DMS 273 (cell line): ENCODE measurements at regions not wholly inside any gene's neighbourhood (a gene's known extent, or its start where the extent isn't known, plus 50 kb on each side); places are given as distances from the start of the nearest gene placed in this dataset.

ENCODE experiments used
- DNase-seq: peaks from one replicate; lab custom pipeline; 2025; ENCODE audit not compliant: unreplicated experiment; lab: John Stamatoyannopoulos, UW

DNA sequence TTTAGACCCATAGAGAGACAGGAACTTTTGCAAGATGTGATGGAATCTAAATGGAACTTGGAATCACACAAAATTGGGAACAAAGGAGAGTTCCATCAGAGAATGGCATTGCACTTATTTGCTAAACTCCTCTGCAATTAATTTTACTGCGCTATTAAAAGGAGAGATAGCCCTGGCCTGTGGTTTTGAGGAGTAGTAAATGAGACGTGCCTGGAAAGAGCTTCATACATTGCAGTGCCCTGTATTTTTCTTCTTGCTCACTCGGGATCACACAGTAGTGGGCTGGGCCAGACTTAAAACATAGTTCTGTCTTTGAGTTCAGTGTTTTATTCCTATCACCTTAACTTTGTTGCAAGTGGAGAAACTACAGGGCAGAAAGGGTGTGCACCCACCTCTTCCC is 94.4 kb upstream of the SLC27A6 start:
- no peak for DNase-seq

DNA sequence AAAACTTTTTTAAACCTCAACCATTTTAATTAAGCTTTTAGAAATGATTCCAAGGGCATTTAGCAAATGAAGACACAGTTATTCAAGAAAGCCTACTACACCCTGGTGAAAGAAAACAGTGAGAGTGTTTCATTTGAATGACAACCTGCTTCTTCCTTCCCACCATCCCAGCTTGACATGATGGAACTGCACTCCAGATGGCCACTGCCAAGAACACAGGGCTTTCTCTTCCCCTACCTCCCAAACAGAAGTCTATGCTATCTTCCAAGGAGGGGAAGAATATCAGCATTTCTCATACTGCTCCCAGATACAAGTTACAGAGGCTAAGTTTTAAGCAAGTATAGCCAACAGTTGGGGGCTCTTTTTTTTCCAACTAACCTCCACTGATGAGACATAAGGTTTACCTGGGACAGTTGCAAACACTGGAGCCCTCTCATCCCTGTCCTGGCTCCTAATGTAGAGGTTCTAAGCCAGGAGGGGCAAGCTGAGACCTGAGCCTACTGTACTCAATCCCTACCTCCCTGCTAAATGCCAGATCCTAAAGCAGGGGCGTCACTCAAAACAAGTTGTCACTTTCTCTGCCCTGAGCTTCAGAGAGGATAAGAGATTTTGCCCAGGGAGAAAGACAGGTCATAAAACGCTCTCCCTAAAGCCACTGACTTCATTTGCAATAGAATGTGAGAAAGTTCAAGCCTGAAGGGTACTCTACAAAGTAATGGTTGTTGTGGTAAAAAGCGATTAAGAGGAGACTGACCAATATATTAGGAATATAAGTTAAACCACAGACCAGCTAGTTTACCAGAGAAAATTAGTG is 88.5 kb upstream of the SLC27A6 start:
- no peak for DNase-seq

DNA sequence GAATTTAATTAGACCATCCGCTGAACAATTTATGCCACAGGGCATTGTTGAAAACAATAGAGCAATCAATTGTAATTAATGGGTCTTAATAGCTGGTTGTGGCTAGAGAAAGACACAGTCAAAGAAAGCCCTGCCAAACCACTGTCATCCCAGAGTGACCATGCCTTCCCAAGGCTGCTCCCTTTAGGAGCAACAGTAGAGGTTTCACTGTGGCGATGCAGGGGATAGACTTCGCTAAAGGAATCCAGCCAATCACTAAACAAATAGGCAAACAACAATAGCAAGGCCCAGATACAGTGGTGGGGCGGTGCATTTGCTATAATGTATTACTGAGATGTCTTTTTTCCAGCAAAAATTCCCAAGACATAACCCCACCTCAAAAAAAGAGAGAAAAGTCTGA is 87.8 kb upstream of the SLC27A6 start:
- no peak for DNase-seq

DNA sequence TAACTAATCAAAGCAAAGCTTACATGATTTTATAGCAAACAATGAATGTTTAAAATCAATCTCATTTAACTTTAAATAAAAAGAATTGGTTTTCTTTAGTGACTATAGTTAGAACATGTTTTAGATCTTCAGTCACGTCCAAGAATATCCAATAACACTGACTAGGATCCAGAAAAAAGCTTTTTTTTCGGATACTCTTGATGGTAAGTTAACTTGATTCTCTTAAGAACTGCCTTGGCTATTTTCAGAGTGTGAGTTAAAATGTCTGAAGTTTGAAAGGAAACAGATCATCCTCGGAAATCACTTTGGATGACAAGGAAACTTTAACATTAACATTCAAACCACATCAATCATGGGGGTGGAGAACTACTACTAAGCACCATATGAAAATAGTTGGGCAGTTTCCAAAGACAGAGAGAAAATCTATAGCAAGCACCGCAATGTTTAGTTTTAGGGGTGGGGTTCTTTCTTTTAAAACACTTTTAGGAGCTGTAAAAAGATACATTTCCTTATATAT is 83.7 kb upstream of the SLC27A6 start:
- no peak for DNase-seq

DNA sequence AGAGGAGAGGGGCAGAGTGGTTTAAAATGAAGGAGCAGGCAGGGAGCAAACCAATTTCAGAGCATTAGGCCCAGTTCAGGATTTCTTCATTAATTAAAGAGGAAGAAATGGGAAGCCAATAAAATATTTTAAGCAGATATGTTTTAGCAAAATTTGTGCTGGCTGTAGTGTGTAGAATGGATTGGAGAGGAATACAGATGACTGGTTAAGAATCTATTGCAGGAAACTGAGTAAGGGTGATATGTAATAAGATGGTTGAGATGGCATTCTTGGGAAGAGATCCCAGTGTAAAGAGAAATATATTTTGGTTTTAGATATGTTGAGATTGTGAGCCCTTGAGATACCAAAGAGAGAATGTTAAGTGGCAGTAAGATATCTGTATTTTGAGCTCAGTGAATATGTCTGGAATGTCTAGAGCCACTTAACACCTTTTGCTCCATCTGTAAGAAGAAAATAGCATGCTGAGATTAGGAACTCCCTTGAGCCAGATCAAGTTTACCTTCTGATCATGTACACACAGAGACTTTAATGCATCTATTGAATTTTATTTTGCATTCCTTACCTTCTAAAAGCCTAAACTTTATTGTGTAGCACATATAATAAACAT is 79.5 kb upstream of the SLC27A6 start:
- DNase-seq: no peak

DNA sequence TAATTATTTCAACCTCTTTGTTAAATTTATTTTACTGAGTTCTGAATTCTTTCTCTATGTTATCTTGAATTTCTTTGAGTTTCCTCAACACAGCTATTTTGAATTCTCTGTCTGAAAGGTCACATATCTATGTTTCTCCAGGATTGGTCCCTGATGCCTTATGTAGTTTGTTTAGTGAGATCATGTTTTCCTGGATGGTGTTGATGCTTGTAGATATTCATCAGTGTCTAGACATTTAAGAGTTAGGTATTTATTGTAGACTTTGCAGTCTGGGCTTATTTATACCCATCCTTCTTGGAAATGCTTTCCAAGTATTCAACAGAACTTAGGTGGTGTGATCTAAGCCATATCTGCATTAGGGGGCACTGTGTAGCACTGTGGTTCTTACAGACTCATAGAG is 70.2 kb upstream of the SLC27A6 start:
- no peak for DNase-seq

DNA sequence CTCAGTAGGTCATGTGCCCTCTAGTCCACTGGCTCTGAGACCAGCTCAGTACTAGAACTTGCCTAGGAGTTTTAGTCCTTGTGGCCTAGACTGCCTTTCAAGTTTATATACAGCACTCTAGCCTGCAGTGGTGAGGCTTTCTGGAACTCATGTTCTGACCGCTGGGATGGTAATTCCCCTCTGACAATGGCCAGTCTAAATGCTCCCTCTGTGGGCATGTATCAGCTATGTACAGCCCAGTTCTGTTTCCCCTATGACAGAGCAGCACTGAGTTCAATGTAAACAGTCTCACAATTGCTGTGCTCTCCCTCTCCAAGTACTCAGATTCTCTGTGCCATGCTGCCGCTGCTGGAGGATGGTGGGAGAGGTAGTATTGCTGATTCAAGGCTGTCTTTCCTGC is 68.6 kb upstream of the SLC27A6 start:
- DNase-seq: no peak

DNA sequence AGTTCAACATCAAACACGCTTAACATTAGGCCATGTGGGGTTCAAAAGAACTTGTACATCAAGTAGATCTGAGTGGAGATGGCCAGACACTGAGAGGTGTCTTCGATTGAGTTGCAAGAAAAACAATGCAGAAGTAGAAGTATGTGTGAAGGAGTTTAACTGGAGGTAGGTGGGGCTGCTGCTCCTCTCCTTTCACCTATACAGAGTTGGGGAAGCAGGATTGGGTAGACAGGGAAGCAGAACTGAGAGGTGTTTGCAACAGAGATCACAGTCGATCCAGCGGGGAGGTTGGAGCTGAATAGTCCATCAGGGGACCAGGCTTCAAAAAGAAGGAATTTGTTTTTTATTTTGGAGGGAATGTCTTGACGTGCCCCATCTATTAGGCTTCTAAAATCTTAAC is 61.7 kb upstream of the SLC27A6 start:
- no peak for DNase-seq

DNA sequence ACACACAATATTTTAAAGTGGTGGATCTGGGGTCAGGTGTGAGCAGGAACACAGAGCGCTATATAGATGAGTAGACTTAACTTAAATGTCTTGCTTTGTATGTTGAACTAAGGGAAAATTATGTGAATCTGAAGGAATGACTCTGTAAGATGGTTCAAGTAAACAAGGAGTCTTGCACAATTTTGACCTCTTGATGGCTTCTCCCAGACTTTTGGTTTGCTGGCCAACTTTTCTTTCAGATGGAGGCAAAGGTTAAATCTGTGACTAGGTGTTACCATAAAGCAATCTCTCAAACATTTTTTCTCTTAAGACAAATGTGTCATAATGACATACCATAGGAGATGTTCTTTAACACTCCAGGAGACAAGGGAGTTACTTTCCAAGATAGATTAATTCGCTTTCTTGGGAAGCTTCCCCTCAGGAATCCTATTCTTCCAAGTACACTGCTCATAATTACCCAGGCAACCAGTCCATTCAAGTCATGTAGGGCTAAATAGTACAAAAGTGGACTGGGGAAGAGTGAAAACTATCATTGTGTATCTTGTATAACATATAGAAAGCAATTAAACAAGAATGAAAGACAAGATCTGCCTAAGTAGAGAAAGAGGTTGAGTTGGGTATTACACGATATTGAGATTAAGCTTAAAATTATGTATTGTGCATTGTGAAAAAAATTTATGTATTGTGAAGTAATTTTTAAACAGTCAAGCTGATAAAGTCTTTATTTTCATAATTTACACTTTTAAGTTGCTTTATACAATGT is 60.3 kb upstream of the SLC27A6 start:
- no peak for DNase-seq

DNA sequence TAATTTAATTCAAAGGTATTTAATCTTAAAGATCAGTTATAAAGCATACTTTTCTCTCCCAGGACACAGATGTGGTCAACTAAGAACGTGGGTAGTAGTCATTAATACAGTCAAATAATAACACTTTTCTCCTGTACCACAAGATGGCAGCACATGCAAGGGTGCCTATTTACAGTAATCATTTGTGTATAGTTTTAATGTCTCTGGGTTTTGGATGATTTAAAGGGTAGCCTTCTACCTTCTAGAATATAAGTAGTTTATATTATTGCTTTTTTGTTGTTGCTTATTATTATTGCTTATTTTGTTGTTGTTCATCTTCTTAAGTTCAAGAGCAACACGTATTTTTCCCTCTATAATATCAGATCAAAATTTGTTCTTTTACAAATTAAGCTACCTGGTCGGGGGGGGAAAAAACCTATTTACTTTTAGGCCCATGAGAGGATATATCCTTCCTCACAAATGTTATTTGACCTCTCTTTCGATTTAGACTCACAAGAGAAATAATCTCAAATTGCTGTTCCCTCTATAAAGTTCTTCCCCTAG is 59.6 kb upstream of the SLC27A6 start:
- DNase-seq: peak; percentile 76

DNA sequence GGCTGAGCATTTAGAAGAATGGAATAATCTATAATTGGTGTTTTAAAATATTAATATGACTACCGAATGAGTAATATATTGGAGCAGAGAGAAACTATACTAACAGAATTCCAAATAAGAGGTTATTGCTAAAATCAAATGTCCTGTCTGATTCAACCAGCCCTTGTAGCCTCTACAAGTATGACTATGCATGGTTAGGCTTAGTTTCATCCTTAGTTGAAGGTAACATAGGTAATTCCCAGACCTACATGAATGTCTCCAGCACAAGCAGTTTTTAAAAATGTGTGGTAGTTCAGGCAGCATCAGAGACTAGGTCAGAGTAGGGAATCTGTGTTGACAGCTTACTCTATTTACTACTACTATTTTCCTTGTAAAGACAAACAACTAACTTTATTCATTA is 51.7 kb upstream of the SLC27A6 start:
- no peak for DNase-seq
